Frontal cortex (tissue), 3 donors: ENCODE measurements at regions not wholly inside any gene's neighbourhood (a gene's known extent, or its start where the extent isn't known, plus 50 kb on each side); places are given as distances from the start of the nearest gene placed in this dataset.
"Not testable (repeated sequence)": the region's sequence is repeated elsewhere in the genome, so short reads cannot be mapped to it uniquely, and the experiment has no call there.

Experiments
- DNase-seq, 2 donors: peaks; one replicate each; pipeline ENCODE4 v3.0.0; 2012; ENCODE audit warnings: low spot score in 2 of 2
- FAIRE-seq: peaks from 2 replicates; lab custom pipeline; 2012; peaks lifted over from hg19 to GRCh38; lab: Jason Lieb, UNC
- donor health status: control.
- donor health status: control.
- donor health status: control.

- FAIRE-seq (no peak), DNase-seq (no peak)
Observed at GRCh38 chr5:120173125-120173524, 291.0 kb upstream of the PRR16 start.

- no peak for DNase-seq
- FAIRE-seq, result no peak
Observed at GRCh38 chr5:120174089-120174488, 290.0 kb upstream of the PRR16 start.

GRCh38 chr5:120181238-120181637 lies 282.9 kb upstream of the PRR16 start:
- not testable (repeated sequence) for FAIRE-seq, DNase-seq

GRCh38 chr5:120194650-120195049 lies 269.4 kb upstream of the PRR16 start:
- not testable (repeated sequence) for DNase-seq, FAIRE-seq

GRCh38 chr5:120199559-120199958 lies 264.5 kb upstream of the PRR16 start:
- FAIRE-seq (no peak), DNase-seq (no peak)

- no peak for FAIRE-seq
Observed at GRCh38 chr5:120207129-120207528, 257.0 kb upstream of the PRR16 start.

GRCh38 chr5:120217001-120217400 lies 247.1 kb upstream of the PRR16 start:
- no peak for DNase-seq
- FAIRE-seq, result no peak

More at GRCh38 chr5:120207129-120207528, 257.0 kb upstream of the PRR16 start:
- DNase-seq, result no peak

- FAIRE-seq (no peak), DNase-seq (no peak)
Observed at GRCh38 chr5:120219988-120220387, 244.1 kb upstream of the PRR16 start.

- no peak for FAIRE-seq
- no peak for DNase-seq
Observed at GRCh38 chr5:120225524-120225923, 238.6 kb upstream of the PRR16 start.

- FAIRE-seq (no peak), DNase-seq (no peak)
Observed at GRCh38 chr5:120228262-120229031, 235.7 kb upstream of the PRR16 start.

GRCh38 chr5:120229036-120229435 lies 235.1 kb upstream of the PRR16 start:
- no peak for DNase-seq
- FAIRE-seq, result no peak

GRCh38 chr5:120231563-120231962 lies 232.5 kb upstream of the PRR16 start:
- DNase-seq, result no peak
- no peak for FAIRE-seq

- FAIRE-seq, result no peak
- DNase-seq, result no peak
Observed at GRCh38 chr5:120236360-120236759, 227.7 kb upstream of the PRR16 start.

- no peak for DNase-seq
- no peak for FAIRE-seq
Observed at GRCh38 chr5:120239086-120239485, 225.0 kb upstream of the PRR16 start.

- DNase-seq, result no peak
Observed at GRCh38 chr5:120240706-120241105, 223.4 kb upstream of the PRR16 start.

GRCh38 chr5:120241400-120241799 lies 222.7 kb upstream of the PRR16 start:
- FAIRE-seq, result no peak
- DNase-seq, result no peak

More at GRCh38 chr5:120240706-120241105, 223.4 kb upstream of the PRR16 start:
- no peak for FAIRE-seq

GRCh38 chr5:120251898-120252297 lies 212.2 kb upstream of the PRR16 start:
- no peak for FAIRE-seq

GRCh38 chr5:120252839-120253238 lies 211.3 kb upstream of the PRR16 start:
- DNase-seq, result no peak
- FAIRE-seq, result no peak

More at GRCh38 chr5:120251898-120252297, 212.2 kb upstream of the PRR16 start:
- no peak for DNase-seq

- FAIRE-seq (no peak), DNase-seq (no peak)
Observed at GRCh38 chr5:120254385-120254784, 209.7 kb upstream of the PRR16 start.

- FAIRE-seq, result no peak
- no peak for DNase-seq
Observed at GRCh38 chr5:120255214-120255613, 208.9 kb upstream of the PRR16 start.

- peak; percentile 19 for FAIRE-seq
- DNase-seq, result no peak
Observed at GRCh38 chr5:120256376-120256775, 207.7 kb upstream of the PRR16 start.
